ENCODE measurements at regions not wholly inside any gene's neighbourhood (a gene's known extent, or its start where the extent isn't known, plus 50 kb on each side); places are given as distances from the start of the nearest gene placed in this dataset.
A peak's percentile ranks its signal among the peaks of the same experiment; 100 is the strongest.
"Not testable (repeated sequence)": the region's sequence is repeated elsewhere in the genome, so short reads cannot be mapped to it uniquely, and the experiment has no call there.

DNA sequence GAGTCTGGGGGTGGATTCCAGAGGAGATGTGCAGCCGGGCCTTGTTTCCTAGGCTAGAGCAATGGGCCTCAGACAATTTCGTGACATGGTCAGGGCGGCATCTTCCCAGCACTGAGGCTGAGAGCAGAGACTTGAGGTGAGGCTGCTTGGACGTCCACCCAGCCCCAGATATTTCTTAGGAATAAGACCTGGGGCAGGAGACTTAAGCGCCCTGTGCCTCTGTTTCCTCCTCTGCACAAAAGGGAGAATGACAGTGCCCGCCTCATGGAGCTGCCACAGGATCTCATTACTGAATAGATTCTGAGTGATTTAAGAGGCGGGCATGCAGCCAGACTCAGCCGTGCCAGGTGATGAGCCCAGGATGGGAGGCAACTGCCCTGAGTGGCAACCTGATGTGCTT, 297.9 kb upstream of the SFSWAP start:
- Histone ChIP-seq H3K4me3 (ENCODE audit: low read length in 2 of 2) (no peak overlapping the region), H3K27ac (ENCODE audit: low read depth, low read length) (no peak overlapping the region), H3K4me1 (ENCODE audit: insufficient read depth, low read length) (no peaks in the 10 kb centered on the region), H3K36me3 (ENCODE audit: insufficient read depth, low read length) (no peaks in the 10 kb centered on the region), H3K9me3 (ENCODE audit: control insufficient read depth in 1 of 2, low read length in 2 of 2) (no peaks in the 10 kb centered on the region), H3K27me3 (ENCODE audit: insufficient read depth, low read length) (no peaks in the 10 kb centered on the region)
- Mint-ChIP-seq H3K36me3 (no peaks in the 10 kb centered on the region), H3K4me3 (no peak overlapping the region), H3K9me3 (no peaks in the 10 kb centered on the region), H3K27me3 (peaks cover 9% of the 10 kb centered on the region in 2 donors), H3K27ac (no peak overlapping the region), H3K4me1 (no peaks in the 10 kb centered on the region)
- ChIA-PET CTCF (ENCODE audit: partially characterized antibody) (no interaction called here), POLR2A (ENCODE audit: partially characterized antibody) (no interaction called here)
- intact Hi-C loops (cut with micrococcal nuclease) = no loop called here
- no peak for DNase-seq

GRCh38 chr12:131413471-131413870, 297.4 kb upstream of the SFSWAP start:
- CTCF ChIA-PET (ENCODE audit: partially characterized antibody) = no interaction called here
- Mint-ChIP-seq H3K9me3 (no peaks in the 10 kb centered on the region), H3K27me3 (peaks cover 9% of the 10 kb centered on the region in 2 donors), H3K4me1 (no peaks in the 10 kb centered on the region), H3K4me3 (no peak overlapping the region), H3K27ac (no peak overlapping the region), H3K36me3 (no peaks in the 10 kb centered on the region)
- Histone ChIP-seq H3K36me3 (ENCODE audit: insufficient read depth, low read length) (no peaks in the 10 kb centered on the region), H3K27me3 (ENCODE audit: insufficient read depth, low read length) (no peaks in the 10 kb centered on the region), H3K4me1 (ENCODE audit: insufficient read depth, low read length) (no peaks in the 10 kb centered on the region), H3K9me3 (ENCODE audit: control insufficient read depth in 1 of 2, low read length in 2 of 2) (no peaks in the 10 kb centered on the region), H3K4me3 (ENCODE audit: low read length in 2 of 2) (no peak overlapping the region), H3K27ac (ENCODE audit: low read depth, low read length) (no peak overlapping the region)
- POLR2A ChIA-PET (ENCODE audit: partially characterized antibody) = no interaction called here
- DNase-seq = no peak
- intact Hi-C loops (cut with micrococcal nuclease) = no loop called here

DNA sequence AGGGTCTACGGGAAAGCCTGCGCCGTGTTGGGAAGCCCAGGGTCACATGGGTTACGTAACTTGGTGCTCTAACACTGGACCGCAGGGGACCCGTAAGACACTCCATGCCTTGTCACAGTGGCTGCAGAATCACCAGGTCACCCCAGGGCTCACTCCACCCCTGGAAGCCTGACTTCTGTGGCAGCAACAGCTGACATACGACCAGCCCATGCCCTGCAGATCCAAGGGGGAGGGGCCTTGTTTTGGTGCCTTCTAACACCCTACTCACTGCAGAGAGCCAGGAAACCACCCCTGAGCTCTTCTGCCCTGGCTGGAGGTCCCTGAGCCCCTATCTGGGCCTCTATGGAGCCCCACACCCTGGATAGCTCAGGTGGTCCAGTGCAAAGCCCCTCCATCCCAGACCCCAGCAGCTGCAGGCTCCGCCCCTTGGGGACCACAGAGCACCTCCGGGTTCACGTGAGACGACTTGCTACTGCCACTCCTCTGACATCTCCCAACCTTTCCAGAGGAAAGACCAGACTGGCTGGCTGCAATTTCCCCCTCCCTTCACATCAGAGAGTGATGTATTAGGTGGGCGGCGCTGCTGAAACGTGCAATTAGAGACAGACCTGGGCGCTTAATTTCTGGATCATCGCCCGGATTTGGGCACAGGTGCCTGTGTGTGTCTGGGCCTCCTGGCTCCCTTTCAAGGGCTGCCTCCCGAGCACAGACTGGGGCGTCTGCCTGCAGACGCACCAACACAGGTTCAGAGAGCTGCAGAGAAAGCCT, 296.6 kb upstream of the SFSWAP start:
- H3K9me3 ChIP-seq (ENCODE audit: control insufficient read depth in 1 of 2, low read length in 2 of 2); H3K9me3 Mint-ChIP-seq; H3K4me3 ChIP-seq (ENCODE audit: low read length in 2 of 2); H3K4me1 ChIP-seq (ENCODE audit: insufficient read depth, low read length); DNase-seq; H3K4me3 Mint-ChIP-seq; POLR2A ChIA-PET (ENCODE audit: partially characterized antibody); H3K4me1 Mint-ChIP-seq; H3K36me3 Mint-ChIP-seq; H3K27ac Mint-ChIP-seq; H3K27me3 ChIP-seq (ENCODE audit: insufficient read depth, low read length); H3K36me3 ChIP-seq (ENCODE audit: insufficient read depth, low read length); H3K27ac ChIP-seq (ENCODE audit: low read depth, low read length); intact Hi-C loops (cut with micrococcal nuclease); CTCF ChIA-PET (ENCODE audit: partially characterized antibody); H3K27me3 Mint-ChIP-seq: not testable (repeated sequence)

DNA sequence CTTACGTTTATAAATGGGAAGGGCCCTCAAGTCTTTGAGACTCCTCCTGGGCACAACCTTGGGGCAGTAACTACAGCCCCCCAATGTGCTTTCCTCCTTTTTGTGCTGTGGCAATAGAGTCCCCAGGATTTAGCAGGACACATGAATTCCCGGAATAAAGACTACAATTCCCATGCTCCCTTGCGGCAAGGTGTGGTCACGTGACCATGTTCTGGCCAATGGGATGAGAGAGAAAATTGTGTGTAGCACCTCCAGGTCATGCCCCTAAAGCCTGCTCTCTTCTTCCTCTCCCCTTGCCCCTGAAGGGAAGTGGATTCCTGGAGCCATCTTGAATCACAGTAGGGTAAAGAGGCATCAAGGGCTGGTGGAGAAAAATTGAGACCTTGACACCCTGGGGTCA, 295.1 kb upstream of the SFSWAP start:
- H3K4me1 ChIP-seq (ENCODE audit: insufficient read depth, low read length) = no peaks in the 10 kb centered on the region
- H3K27me3 ChIP-seq (ENCODE audit: insufficient read depth, low read length) = no peaks in the 10 kb centered on the region
- POLR2A ChIA-PET (ENCODE audit: partially characterized antibody) = no interaction called here
- H3K36me3 ChIP-seq (ENCODE audit: insufficient read depth, low read length) = no peaks in the 10 kb centered on the region
- H3K4me3 ChIP-seq (ENCODE audit: low read length in 2 of 2) = no peak overlapping the region
- Mint-ChIP-seq H3K27ac (no peak overlapping the region), H3K9me3 (no peaks in the 10 kb centered on the region), H3K27me3 (peaks cover 2 to 6% of the 10 kb centered on the region in 2 donors), H3K4me1 (no peaks in the 10 kb centered on the region), H3K36me3 (no peaks in the 10 kb centered on the region), H3K4me3 (no peak overlapping the region)
- H3K27ac ChIP-seq (ENCODE audit: low read depth, low read length) = no peak overlapping the region
- peak in 1 of 5 donors; percentile 5 for DNase-seq
- H3K9me3 ChIP-seq (ENCODE audit: control insufficient read depth in 1 of 2, low read length in 2 of 2) = no peaks in the 10 kb centered on the region
- intact Hi-C loops (cut with micrococcal nuclease) = no loop called here
- CTCF ChIA-PET (ENCODE audit: partially characterized antibody) = no interaction called here

- no peak overlapping the region for H3K27ac Mint-ChIP-seq
- peaks cover 0 to 7% (median 2%) of the 10 kb centered on the region in 8 donors for H3K9me3 Mint-ChIP-seq
- intact Hi-C loops (cut with micrococcal nuclease) = no loop called here
These were observed 292.8 kb upstream of the SFSWAP start for GRCh38 chr12:131418121-131418520.

GRCh38 chr12:131418884-131419283, 292.0 kb upstream of the SFSWAP start:
- Mint-ChIP-seq H3K27me3 (peaks cover 1 to 4% of the 10 kb centered on the region in 2 donors), H3K4me1 (no peaks in the 10 kb centered on the region), H3K9me3 (peaks cover 2 to 14% (median 9%) of the 10 kb centered on the region in 8 donors), H3K36me3 (peaks cover 0 to 3% of the 10 kb centered on the region in 2 donors), H3K27ac (no peak overlapping the region), H3K4me3 (no peak overlapping the region)
- H3K27ac ChIP-seq (ENCODE audit: low read depth, low read length) = no peak overlapping the region
- no peak overlapping the region for H3K4me3 ChIP-seq (ENCODE audit: low read length in 2 of 2)
- no peaks in the 10 kb centered on the region for H3K36me3 ChIP-seq (ENCODE audit: insufficient read depth, low read length)
- no peaks in the 10 kb centered on the region for H3K27me3 ChIP-seq (ENCODE audit: insufficient read depth, low read length)
- no peak for DNase-seq
- no peaks in the 10 kb centered on the region for H3K9me3 ChIP-seq (ENCODE audit: control insufficient read depth in 1 of 2, low read length in 2 of 2)
- CTCF ChIA-PET (ENCODE audit: partially characterized antibody) = no interaction called here
- POLR2A ChIA-PET (ENCODE audit: partially characterized antibody) = no interaction called here
- intact Hi-C loops (cut with micrococcal nuclease) = no loop called here
- no peaks in the 10 kb centered on the region for H3K4me1 ChIP-seq (ENCODE audit: insufficient read depth, low read length)

More at GRCh38 chr12:131418121-131418520, 292.8 kb upstream of the SFSWAP start:
- Mint-ChIP-seq H3K4me1 (no peaks in the 10 kb centered on the region), H3K36me3 (no peaks in the 10 kb centered on the region), H3K4me3 (no peak overlapping the region), H3K27me3 (peaks cover 1 to 4% of the 10 kb centered on the region in 2 donors)
- POLR2A ChIA-PET (ENCODE audit: partially characterized antibody) = no interaction called here
- DNase-seq = no peak
- Histone ChIP-seq H3K27me3 (ENCODE audit: insufficient read depth, low read length) (no peaks in the 10 kb centered on the region), H3K4me1 (ENCODE audit: insufficient read depth, low read length) (no peaks in the 10 kb centered on the region), H3K4me3 (ENCODE audit: low read length in 2 of 2) (no peak overlapping the region), H3K9me3 (ENCODE audit: control insufficient read depth in 1 of 2, low read length in 2 of 2) (no peaks in the 10 kb centered on the region), H3K36me3 (ENCODE audit: insufficient read depth, low read length) (no peaks in the 10 kb centered on the region), H3K27ac (ENCODE audit: low read depth, low read length) (no peak overlapping the region)
- CTCF ChIA-PET (ENCODE audit: partially characterized antibody) = no interaction called here

GRCh38 chr12:131420867-131421447, 289.9 kb upstream of the SFSWAP start:
- ChIA-PET POLR2A (ENCODE audit: partially characterized antibody) (no interaction called here), CTCF (ENCODE audit: partially characterized antibody) (no interaction called here)
- no peaks in the 10 kb centered on the region for H3K9me3 ChIP-seq (ENCODE audit: control insufficient read depth in 1 of 2, low read length in 2 of 2)
- no peak overlapping the region for H3K4me3 ChIP-seq (ENCODE audit: low read length in 2 of 2)
- H3K36me3 ChIP-seq (ENCODE audit: insufficient read depth, low read length) = no peaks in the 10 kb centered on the region
- H3K27ac Mint-ChIP-seq = no peak overlapping the region
- DNase-seq = no peak
- intact Hi-C loops (cut with micrococcal nuclease) = no loop called here
- no peaks in the 10 kb centered on the region for H3K27me3 ChIP-seq (ENCODE audit: insufficient read depth, low read length)
- no peak overlapping the region for H3K27ac ChIP-seq (ENCODE audit: low read depth, low read length)
- H3K4me1 ChIP-seq (ENCODE audit: insufficient read depth, low read length) = no peaks in the 10 kb centered on the region
- H3K4me1 Mint-ChIP-seq = no peaks in the 10 kb centered on the region
- peaks cover 0 to 3% of the 10 kb centered on the region in 2 donors for H3K36me3 Mint-ChIP-seq
- H3K9me3 Mint-ChIP-seq = peaks cover 3 to 29% (median 25%) of the 10 kb centered on the region in 8 donors
- no peak overlapping the region for H3K4me3 Mint-ChIP-seq
- H3K27me3 Mint-ChIP-seq = peaks cover 1 to 4% of the 10 kb centered on the region in 2 donors

Data from CD4-positive, alpha-beta memory T cell (primary cell).